GM18909 (cell line): ENCODE measurements at regions not wholly inside any gene's neighbourhood (a gene's known extent, or its start where the extent isn't known, plus 50 kb on each side); places are given as distances from the start of the nearest gene placed in this dataset.

Experiments used
- ATAC-seq: cut with Tn5 transposase; IDR thresholded peaks from one replicate; pipeline ENCODE4 v1.9.1; 2021; ENCODE audit warnings: mild to moderate bottlenecking; ENCODE audit not compliant: unreplicated experiment, poor library complexity

- ATAC-seq = no peak
These were observed 220.3 kb downstream of the PLPP3 start for GRCh38 chr1:56359056-56359455.

- no peak for ATAC-seq
These were observed 221.3 kb downstream of the PLPP3 start for GRCh38 chr1:56357927-56358690.

- no peak for ATAC-seq
These were observed 222.9 kb downstream of the PLPP3 start for GRCh38 chr1:56356376-56356990.

- no peak for ATAC-seq
These were observed 223.4 kb downstream of the PLPP3 start for GRCh38 chr1:56355918-56356317.

GRCh38 chr1:56355422-56355821 is 223.9 kb downstream of the PLPP3 start:
- ATAC-seq = no peak

GRCh38 chr1:56345831-56346230 is 233.5 kb downstream of the PLPP3 start:
- ATAC-seq = no peak

- ATAC-seq = no peak
These were observed 238.4 kb downstream of the PLPP3 start for GRCh38 chr1:56340977-56341376.

GRCh38 chr1:56339786-56340465 is 239.4 kb downstream of the PLPP3 start:
- ATAC-seq = no peak

- no peak for ATAC-seq
These were observed 240.3 kb downstream of the PLPP3 start for GRCh38 chr1:56339093-56339492.

GRCh38 chr1:56336982-56337381 is 242.4 kb downstream of the PLPP3 start:
- ATAC-seq = no peak

GRCh38 chr1:56335394-56335793 is 244.0 kb downstream of the PLPP3 start:
- ATAC-seq = no peak

- no peak for ATAC-seq
These were observed 245.3 kb downstream of the PLPP3 start for GRCh38 chr1:56334047-56334446.

GRCh38 chr1:56333461-56333860 is 245.9 kb downstream of the PLPP3 start:
- ATAC-seq = no peak

- no peak for ATAC-seq
These were observed 247.3 kb downstream of the PLPP3 start for GRCh38 chr1:56331892-56332567.

GRCh38 chr1:56331207-56331891 is 248.0 kb downstream of the PLPP3 start:
- ATAC-seq = no peak

- peak; percentile 93 for ATAC-seq
These were observed 248.9 kb downstream of the PLPP3 start for GRCh38 chr1:56330391-56331026.

- ATAC-seq = no peak
These were observed 249.4 kb downstream of the PLPP3 start for GRCh38 chr1:56329970-56330369.

- no peak for ATAC-seq
These were observed 252.2 kb downstream of the PLPP3 start for GRCh38 chr1:56327195-56327594.

- ATAC-seq = no peak
These were observed 253.3 kb downstream of the PLPP3 start for GRCh38 chr1:56326056-56326455.

- no peak for ATAC-seq
These were observed 254.9 kb downstream of the PLPP3 start for GRCh38 chr1:56324504-56324903.
